NCI-H2227 (cell line): ENCODE measurements at regions not wholly inside any gene's neighbourhood (a gene's known extent, or its start where the extent isn't known, plus 50 kb on each side); places are given as distances from the start of the nearest gene placed in this dataset.

ENCODE experiments used
- DNase-seq: peaks from one replicate; lab custom pipeline; 2025; ENCODE audit not compliant: unreplicated experiment; lab: John Stamatoyannopoulos, UW

GRCh38 chr5:93184041-93184440, 397.0 kb downstream of the NR2F1-AS1 start:
- DNase-seq = no peak

- no peak for DNase-seq
Observed at GRCh38 chr5:93179466-93179865, 401.6 kb downstream of the NR2F1-AS1 start.

DNA sequence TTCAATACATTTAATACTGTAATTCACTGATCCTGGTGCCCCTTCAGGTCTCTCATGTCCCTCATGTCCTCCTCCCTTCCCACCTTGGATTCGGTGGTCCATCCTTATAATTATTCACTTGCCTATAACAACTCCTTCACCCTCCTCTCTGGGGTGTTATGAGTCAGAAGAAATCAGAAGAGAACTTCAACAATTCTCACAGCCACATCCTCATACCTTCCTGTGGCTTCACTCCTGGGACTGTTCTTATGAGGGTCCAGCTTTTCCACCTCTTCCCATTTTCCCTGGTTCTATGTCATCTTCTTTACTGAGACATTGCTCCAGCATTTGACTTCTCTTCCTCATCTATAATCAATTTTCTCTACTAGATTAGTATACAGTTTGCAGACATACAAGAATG, 406.1 kb downstream of the NR2F1-AS1 start:
- no peak for DNase-seq

DNA sequence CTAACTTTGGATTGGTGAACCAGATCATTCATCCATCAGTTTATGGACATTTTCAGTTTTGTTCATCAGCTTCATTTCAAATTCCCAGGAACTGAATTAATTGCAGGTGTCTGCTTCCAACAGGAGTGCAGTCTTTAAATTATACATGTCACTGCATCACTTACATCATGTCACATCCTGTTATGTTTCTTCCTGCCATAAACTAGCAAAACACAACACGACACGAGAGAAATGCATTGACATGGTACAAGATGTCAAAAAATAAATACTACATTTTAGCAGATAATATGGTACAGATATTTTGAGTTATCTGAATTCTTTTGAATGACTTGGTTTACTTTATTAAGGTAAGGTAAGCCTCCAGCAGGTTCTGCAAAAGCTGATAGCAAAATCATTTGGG, 415.5 kb downstream of the NR2F1-AS1 start:
- no peak for DNase-seq

DNA sequence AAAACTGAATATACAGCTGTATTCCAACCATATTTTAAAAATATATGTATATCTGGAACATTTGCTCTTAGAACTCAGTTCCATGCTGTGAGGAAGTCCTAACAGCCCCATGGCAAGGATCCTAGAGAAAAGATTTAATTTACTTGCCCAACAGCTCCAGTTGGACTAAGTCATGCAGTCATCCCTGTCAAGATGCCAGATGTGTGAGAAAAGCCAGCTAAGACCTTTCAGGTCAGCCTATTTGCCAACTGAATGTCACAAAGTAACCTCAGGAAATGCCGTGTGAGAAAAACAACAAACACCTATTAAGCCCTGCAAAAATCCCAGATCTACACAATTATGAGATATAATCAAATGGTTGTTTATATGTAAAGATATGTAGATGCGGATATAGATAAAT, 416.3 kb downstream of the NR2F1-AS1 start:
- DNase-seq = no peak

GRCh38 chr5:93163010-93163663, 417.9 kb downstream of the NR2F1-AS1 start:
- DNase-seq = no peak

DNA sequence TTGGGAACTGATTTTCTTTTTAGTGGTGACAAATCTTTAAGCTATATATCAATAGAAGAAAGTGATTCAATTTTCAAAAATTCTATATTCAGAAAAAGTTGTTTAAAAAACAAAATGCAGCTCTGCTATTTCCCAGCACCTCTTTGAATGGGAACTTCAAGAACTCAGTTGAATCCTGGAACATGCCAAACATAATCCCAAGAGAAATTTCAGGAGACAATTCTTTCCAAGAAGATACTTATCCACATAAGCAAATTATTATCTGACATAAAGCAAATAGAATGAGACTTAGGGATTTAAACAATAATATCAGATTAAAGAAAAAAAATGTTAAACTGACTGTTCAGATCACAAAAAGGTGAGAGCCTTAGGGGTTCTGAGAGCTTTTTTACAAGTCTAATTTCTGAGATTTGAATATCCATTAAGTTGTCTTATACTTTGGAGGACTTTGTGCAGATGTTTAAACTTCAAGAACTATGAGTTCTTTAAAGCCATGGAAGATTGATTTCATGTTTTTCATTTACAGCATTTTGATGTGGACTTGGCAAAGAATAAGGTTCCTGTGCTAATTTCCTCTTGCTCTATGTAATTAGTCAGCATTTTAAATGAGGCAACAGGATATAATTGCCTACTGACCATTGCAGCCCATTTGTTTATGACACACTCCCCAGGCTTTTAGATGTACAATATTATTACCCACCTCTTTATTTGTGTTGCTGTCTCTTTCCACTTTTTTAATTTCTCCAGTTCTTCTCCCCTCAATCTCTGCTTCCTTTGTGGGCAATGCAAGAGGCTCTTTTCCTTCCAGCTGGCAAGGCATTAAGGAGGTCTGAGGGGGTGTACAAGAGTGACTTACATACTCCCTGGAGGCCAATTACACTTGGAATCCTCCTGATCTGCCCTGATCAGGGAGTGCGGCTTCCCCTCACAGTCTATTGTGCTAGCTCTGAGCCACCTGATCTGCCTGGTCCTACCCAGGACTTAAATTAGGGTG, 419.1 kb downstream of the NR2F1-AS1 start:
- DNase-seq = peak; percentile 1

- no peak for DNase-seq
Observed at GRCh38 chr5:93158841-93159240, 422.2 kb downstream of the NR2F1-AS1 start.

GRCh38 chr5:93156566-93156965, 424.5 kb downstream of the NR2F1-AS1 start:
- peak; percentile 53 for DNase-seq

DNA sequence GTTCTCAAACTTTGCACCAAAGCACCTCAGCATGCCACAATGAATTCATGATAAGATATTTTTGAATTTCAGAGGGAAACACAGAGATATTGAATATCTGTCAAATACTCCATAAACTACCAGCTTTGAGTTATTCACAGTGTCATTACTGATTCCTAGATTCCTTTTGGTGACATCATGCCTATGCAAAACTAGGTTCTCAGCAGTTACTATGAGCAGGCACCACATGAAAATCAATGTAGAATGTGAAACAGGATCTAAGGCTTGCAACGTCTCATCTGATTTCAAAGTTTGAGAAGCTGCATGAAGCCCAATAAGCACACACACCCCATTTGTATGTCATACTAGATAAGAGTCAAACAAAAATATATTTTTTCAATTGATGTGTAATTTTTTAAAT, 426.5 kb downstream of the NR2F1-AS1 start:
- no peak for DNase-seq

- DNase-seq = no peak
Observed at GRCh38 chr5:93153461-93153860, 427.6 kb downstream of the NR2F1-AS1 start.

DNA sequence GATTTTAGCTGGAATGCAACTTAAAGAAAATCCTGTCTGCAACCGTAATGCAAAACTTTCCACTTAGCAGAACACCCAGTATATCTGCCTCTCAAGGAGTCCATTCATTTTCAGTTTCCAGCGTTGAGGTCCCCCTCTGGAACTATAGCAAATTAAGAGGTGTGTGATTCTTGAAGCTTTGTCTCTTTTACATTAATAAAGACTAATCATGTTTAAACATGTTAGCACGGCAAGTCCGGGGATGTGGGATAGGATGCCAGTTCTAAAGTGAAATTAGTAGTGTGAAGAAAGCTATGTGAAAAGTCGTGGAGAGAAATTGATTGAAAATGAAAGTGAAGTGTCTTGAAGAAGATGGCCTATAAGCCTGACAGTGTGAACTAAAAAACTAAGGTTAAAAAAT, 429.1 kb downstream of the NR2F1-AS1 start:
- no peak for DNase-seq

- no peak for DNase-seq
Observed at GRCh38 chr5:93151121-93151520, 429.9 kb downstream of the NR2F1-AS1 start.

GRCh38 chr5:93150311-93151012, 430.6 kb downstream of the NR2F1-AS1 start:
- DNase-seq = no peak

- no peak for DNase-seq
Observed at GRCh38 chr5:93145767-93146166, 435.3 kb downstream of the NR2F1-AS1 start.

DNA sequence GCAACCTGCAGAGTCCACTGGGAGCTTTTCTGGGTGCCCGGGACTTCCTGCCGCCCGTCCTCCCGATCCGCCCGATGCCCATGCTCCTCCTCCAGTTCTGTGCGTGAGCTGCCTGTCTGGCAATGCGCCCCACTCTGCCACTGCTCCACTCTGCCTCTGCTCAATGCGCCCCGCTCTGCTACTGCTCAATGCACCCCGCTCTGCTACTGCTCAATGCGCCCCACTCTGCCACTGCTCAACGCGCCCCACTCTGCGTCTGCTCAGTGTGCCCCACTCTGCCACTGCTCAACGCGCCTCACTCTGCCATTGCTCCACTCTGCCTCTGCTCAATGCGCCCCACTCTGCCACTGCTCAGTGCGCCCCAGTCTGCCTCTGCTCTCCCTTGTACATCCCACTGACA, 436.0 kb downstream of the NR2F1-AS1 start:
- DNase-seq = no peak

DNA sequence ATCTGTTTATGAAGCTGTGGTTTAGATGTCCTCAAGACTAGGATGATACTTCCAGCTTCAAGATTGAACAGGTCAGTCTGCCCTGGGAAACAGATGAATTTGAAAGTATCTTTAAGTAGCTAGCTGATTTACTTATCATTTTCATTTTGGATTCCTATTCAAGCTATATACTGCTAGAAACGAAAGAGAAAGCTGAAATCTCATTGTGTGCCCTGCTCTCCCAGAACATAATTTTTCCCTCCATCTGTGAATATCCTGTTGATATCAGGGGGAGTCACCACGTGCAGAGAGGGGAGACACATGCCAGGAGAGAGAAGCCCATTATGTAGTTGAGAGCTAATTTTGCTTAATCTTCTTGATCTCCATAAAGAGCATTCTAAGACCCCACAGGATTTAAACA, 439.1 kb downstream of the NR2F1-AS1 start:
- DNase-seq = no peak

GRCh38 chr5:93130624-93131490, 450.2 kb downstream of the NR2F1-AS1 start:
- no peak for DNase-seq

- DNase-seq = no peak
Observed at GRCh38 chr5:93126634-93127033, 454.4 kb downstream of the NR2F1-AS1 start.

- no peak for DNase-seq
Observed at GRCh38 chr5:93123127-93123526, 457.9 kb downstream of the NR2F1-AS1 start.

DNA sequence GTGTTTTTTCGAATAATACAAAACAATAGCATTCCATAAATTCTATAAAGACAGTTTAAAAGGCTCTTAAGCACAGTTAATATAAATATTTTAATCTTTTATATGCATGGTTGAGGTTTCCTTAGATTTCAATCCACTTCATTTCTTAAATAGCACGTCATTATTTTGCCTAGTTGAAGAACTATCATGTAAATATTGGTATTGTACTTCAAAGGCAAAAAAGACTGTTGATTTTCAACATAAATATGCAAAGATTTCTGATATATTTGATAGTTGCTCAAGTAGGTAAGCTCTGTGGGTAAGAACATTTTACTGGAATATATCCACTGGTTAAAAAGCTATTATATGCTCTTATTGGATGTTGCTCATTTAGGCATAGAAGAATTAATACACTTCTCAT, 458.6 kb downstream of the NR2F1-AS1 start:
- DNase-seq = no peak
